Right lung (tissue), 2 donors: ENCODE measurements at regions not wholly inside any gene's neighbourhood (a gene's known extent, or its start where the extent isn't known, plus 50 kb on each side); places are given as distances from the start of the nearest gene placed in this dataset.

ENCODE experiments used
- DNase-seq, 2 donors: peaks; one replicate each; pipeline ENCODE4 v3.0.0-alpha.2; 2013

DNA sequence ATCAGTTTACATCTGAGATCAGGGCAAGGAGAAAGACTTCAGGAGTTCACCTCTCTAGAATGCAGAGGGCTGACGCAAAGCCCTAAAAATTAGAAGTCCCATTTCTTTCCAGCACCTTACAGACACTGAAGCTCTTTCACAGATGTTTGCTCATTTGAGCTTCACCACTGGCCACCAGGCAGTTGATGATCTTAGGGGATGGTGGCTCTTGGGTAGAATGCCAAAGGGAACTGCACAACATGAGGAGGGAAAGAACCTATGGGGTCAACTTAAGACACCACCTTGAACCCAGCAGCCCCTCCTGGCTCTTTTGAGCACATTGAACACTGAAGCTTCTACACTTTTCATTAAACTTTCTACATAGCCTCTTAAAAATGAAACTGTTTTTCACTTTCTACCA, 390.3 kb upstream of the CELF2 start:
- DNase-seq = no peak

DNA sequence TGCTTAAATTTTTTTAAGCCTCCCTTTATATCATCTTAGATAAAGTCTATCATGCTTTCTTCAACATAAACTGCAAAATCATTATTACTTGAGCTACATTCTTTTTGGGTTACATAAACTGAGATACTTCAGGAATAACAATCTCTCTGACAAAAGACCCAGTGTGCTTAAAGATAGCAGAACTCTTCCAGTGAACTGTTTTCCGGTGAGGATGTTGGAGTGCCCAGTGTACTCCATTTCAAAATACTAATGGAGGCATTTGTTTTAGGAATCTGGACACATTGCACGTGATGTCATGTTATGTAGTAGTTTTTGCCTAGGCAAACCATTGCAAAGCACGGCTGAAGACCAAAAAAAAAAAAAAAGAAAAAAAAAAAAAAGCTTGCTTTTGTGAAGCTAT, 388.2 kb upstream of the CELF2 start:
- no peak for DNase-seq

DNA sequence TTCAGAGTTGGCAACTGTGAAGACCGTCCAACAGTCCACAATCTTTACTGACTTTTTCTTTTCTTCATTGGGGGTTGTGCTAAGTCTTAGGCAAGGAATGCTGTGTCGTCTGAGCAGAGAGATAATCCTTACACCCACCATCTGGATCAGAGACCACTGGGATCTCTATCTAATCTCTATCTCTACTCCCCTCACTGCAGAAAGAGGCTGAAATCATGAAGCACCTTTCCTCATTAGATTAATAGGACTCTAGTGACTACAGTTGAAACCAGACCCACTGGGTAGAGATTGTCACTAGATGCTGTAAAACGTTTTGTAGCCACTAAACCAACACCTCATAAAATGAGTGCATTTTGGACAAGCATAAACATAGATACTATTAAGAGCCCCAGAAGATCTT, 387.4 kb upstream of the CELF2 start:
- no peak for DNase-seq

DNA sequence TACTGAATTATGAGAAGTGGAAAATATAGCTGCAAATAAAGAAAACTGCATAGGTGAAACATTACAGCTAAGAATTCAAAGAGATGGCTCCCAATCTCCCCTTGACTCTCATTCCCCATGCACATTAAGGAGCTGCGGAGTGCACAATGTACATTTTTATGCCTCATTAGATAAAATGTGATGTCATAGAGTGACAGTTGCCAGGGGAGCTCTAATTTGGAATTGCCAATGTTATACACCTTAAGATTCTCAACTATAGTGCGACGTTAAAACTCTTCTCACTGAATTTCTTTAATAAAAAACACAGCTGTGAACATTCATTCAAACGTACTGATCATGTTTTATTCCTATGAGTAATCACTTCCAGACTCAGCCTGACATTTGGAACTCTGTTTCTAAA, 386.9 kb upstream of the CELF2 start:
- no peak for DNase-seq

DNA sequence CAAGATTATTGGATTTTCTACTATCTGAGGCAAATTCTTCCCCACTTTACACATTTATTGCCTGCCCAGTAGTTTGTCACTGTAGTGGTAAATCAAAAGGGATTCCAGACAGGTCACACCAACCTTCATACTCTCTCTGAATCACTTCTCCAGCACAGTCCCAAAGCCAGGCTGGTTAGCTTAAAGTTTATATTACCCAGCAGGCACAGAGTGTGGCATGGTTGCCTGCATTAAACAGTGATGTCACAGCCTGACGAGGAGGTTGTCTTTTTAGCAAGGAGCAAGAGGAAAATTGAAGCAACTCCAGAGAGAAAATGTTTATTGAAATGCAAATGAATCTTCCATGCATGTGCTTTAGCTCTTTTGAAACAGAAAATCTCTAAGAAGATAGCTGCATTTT, 375.5 kb upstream of the CELF2 start:
- no peak for DNase-seq

DNA sequence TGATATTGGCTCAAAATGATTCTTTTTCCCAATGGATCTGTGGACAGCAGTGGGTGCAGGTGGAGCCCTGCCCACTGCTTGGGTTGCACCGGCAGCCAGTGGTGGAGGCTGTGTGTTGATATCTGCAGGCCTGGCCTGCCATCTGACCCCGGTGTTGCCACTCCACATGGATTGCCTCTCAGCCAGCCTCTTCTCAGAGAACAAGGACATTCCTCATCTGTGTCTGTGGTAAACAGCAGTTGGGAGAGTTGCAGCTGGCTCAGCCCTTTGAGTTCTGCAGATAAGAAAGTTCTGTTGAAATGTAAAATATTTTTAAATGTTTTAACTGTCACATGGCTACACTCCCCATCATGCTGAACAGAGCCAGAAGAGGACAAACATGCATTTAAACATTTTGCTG, 374.9 kb upstream of the CELF2 start:
- DNase-seq = peak; percentile 84 to 88

DNA sequence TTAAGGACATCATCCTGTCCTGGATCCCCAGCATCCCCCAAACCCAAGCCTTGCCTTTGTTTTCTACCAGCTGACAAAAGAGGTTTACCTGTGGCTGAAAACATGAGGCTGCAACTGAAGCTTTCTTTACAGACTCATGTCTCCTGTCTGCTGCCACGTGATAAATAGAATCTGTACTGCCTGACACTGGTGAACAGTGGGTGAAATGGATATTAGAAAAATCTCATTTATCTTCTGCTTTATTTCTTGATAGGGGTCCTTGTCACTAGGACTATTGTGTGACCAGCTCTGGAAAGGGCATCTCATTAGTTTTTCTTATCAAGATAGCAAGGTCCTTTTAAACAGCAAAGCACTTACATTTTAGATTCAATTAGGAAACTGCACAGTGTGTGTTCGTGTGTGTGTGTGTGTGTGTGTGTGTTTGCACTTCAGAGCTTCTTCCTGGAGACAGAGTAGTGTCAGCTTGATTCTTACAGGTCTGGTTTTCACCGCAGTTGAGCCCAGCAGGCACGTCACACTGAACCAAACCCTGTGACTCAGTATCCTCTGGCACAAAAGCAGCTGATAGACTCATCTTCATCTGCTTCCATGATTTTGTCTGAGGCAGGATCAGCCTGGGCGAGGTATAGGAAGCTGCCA, 373.5 kb upstream of the CELF2 start:
- DNase-seq = no peak

DNA sequence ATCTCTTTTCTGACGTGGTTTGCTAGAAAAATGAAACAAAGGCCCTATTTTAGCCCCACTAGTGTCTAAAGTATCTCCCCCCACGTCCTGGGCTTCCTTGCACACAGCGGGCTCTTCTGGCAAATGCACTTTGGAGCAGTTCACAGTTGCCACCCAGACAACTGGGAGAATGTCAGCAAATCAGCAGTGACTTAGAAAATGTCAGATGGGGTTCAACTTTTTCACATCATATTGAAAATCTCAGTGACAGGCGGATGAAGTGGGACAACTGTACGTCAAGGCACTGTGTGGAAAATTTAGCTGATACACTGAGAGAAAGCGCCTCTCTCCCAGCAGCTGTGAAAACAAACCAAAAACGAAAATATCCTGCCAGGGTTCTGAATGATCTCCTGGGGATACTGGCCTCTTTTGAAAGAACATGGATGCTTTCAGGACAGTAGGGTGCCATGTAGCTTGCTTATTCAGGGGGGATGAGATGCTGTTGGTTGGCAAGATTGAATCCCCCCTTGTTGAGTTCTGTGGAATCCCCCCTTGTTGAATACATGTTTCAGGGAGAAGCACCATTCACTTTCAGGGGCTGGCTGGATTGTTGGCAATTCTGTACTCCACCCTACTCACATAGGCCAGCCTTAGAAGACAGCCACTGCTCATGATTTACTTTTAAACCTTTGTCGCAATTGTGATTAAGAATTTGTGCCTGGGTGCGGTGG, 372.8 kb upstream of the CELF2 start:
- peak; percentile 48 to 71 for DNase-seq

DNA sequence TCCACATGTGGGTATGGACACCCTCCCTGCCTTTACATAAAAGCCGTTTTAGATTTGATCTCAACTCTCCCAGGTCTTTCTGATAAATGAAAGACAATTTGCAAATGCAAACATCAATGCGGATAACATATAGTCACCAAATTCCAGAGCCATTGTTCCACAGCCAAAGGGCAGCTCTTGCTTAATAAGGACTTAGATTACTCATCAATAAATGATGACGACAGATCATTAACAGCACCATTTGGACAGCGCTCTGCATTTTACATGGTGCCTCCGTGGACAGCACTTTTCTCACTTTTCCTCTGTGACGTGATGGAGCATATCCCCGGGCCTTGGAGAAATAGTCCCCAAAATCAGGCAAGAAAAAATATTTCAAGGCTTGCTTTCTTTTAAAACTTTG, 370.3 kb upstream of the CELF2 start:
- DNase-seq = no peak

DNA sequence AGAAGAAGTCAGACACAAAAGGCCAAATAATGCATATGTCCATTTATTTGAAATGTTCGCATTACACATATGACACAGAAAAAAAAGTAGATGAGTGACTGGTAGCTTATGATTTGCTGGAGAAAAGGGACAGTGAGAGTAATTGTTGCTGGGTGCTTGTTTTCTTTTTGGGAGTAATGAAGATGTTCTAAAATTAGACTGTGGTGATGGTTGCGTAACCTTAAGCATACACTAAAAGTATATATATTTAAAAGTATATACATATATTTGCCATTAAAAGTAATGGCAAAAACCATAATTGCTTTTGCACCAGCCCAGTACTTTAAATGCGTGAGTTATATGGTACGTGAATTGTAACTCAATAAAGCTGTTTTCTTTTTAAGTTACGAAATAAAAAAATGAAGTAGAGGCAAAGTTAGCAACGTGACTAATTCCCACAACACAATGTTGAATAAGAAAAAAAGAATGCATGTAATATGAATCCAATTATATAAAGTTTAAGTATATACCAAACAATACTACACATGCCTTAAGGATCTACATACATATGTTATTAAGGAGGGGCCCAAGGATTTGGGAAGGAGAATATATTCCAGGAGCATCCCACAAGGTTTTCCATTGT, 360.4 kb upstream of the CELF2 start:
- no peak for DNase-seq

DNA sequence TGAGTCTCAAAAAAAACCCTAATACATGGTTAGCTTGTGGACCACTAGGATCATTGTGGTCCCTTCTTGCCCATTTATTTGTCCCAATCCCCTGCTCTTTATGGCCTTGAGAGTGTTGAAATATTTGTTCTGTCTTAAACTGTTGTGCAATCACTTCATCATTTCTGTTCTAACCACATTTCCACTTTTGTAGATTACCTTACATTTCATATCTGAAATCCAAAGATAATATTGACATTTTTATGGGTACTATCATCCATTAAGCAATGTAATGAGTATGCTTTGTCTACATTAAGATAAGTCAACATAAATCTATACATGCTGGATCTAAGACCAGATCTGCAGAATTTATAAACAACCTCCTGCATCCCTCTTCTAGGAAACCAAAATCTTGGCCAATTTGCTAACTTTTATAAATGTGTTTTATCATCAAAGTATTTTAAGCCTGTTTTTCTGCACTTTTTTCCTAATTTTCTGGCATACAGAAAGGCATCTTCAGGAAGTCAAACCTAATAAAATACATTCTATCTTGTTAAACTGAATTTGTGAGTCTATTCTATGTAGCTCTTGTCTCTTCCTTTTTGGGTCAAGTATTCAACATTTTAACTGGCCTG, 359.4 kb upstream of the CELF2 start:
- peak; percentile 60 to 73 for DNase-seq

DNA sequence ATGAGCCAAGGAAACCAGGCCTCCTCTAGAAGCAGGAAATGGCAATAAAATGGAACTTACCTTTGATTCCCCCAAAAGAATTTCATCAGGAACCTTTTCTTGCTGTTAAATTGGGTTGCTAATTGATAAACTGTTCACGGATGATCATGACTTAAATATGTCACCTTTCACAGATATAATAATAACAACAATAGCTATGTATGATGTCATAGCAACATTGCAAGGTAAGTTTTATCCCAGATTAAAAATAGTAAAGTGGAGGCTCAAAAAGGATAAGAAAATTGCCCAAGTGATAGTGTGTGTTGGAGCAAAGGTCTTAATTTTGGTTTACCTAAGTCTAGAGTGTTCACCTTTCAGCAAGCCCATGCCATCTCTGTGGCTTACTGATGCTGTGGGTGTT, 357.6 kb upstream of the CELF2 start:
- no peak for DNase-seq

DNA sequence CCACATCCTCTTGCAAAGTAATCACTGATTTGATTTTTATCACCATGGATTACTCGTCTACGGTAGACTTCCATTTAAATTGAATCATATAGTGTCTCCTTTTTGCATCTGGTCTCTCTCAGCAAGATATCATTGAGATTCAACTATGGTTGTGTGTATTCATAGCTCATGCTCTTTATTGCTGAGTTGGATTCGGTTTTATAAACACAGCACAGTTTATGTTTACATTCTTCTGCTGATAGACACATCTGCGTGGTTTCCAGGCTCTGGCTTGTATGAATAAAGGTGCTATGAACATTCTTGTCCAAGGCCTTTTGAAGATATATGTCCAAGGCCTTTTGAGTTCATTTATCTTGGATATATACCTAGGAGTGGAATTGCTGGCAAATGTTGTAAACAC, 356.5 kb upstream of the CELF2 start:
- no peak for DNase-seq

DNA sequence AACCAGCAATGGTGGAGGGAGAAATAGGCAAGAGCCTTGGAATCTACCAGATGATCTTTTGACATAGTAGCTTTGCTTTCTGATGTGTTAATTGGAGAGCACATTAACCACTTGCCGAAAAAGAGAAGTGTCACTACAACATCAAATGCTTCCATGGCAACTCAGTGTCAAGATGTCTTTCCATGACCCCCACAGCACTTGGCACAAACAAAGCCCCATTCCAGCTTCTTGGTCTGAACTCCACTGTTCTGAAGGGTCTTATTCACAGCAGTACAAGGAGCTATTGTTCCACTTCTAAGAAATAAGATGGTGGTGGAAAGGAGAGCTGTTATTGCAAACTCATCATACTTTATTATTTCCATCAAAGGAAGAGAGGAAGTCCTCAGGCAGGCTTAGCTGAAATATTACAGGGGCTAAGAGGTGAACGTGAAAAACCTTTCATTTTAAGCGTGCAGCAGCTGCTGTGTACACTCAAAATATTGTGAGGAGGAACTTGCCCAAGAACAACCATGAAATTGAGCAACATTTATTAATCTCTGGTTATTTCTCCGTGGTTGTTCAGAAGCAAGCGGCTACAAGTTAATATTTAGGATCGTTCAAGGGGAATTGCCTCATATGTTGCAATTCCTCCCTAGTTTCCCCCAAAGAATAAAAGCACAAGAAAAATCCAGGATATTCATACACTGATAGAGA, 354.8 kb upstream of the CELF2 start:
- peak; percentile 52 to 64 for DNase-seq

DNA sequence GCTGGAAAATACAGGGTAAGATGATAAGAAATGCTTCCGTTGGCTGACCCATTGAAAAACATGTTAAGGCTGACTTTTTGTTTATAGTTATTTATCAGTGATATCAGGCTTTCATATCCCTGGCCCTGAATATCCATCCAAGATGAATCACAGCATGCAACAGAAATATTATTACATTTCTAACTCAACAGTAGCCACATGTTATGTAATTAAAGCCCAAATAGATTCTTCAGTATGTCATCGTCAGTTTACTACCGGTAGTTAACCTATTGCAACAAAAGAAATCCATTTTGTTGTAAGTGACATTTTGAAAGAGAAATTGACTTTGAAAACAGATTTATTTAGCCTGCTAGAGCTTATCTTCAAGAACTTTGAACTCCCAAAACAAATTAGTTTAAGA, 354.1 kb upstream of the CELF2 start:
- DNase-seq = peak in 1 of 2 donors; percentile 20

DNA sequence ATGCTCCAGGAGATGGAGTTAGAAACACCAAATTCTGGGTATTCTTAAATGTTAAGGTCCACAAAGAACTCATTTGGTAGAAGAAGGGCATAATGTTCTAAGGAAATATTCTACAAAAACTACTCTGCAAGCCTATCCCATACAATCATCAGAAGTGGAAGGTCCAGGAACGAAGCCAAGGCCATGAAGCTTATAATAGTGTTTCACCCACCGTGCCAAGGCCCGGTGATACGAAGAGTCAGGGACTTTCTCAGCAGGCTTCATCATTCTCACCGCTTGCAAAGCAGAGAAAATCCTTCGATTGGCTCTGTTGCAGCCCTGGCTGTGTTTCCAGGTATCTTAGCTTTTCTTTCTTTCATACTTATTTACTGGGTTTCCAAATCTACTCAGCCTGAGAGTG, 351.9 kb upstream of the CELF2 start:
- no peak for DNase-seq

DNA sequence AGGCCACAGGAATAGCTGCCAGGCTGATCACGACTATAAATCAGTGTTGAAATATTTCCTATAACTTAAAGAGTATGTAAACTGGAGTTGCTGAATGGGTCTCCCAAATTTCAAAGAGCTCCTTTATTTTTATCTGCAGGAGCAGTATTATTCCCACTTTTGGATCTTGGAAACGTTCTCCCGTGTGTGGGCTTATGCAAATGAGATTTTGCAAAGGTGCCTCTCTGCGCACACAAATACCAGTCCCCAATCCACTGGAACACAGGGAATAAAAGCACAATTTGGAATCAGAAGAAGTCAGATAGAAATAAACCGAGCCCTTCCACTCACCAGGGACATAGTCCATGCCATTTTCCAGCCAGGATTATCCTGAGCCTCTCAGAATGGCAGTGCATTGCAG, 350.2 kb upstream of the CELF2 start:
- no peak for DNase-seq

DNA sequence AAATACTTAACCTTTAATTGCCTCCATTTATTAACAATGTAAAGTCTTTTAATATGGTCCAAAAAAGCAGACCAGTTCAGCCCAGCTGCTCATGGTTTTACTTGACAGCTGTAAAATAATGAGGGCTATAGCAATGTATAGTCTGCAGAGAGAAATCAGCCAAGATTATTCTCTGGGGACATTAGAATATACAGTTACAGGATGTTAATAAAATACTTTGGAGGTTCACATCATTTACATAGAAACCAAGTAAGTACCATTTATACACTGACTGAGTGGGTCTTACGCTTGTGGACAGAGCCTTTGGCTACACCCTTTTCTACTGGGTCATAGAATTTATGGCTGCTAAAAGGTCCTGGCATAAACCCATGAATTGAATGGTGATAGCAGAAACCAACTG, 340.7 kb upstream of the CELF2 start:
- no peak for DNase-seq

DNA sequence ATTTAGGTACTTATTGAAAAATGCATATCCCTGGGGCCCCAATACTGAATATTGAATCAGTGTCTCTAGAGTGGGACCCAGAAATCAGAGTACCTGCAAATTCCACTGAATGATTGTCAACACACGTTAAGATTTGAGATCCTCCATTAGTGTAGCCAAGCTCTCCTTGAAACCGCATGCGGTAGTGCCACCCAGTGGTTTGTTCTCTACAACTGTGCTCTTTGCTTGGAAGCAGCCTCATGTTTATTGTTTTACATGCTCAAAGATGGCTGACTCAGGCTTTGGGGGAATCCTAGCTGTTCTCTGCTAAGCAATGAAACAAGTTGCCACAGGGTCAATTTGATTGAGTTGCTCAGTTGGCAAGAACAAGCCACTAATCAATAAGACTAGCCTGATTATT, 340.2 kb upstream of the CELF2 start:
- peak in 1 of 2 donors; percentile 40 for DNase-seq

DNA sequence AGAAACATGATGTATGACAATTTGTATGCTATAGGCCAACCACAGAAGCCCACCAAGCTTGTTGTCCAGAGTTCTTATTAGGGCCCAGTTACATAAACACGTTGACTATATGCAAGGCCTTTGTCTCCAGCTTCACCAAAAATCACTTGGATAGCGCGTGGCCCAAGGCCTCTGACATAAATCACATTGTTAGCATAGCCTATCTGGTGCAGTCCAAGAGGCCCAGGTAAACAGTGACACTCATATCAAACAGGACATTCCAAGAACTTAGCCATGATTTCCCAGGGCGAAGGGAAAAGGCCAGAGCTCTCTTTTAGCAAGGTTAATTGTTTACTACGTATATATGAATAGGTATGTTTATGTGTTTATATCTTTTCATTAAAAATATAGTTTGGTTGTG, 337.2 kb upstream of the CELF2 start:
- DNase-seq = no peak

DNA sequence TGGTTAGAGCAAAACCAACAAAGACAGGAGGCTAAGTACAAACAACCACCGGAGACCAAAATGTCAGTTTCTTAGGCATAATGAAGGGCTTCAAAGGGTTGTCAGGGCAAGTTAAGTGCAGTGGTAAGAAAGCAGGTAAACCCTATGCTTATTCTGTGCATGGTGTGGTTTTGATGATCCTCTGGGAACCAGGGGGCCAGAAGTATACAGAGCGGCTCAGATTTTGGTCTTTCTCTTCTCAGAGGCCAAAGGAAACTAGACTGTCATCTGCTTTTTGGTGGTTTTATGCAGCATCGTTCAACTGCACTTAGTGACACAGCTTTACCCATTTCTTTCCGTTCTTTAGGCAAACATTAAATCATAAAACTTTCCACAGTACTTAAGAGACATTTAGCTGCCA, 332.7 kb upstream of the CELF2 start:
- DNase-seq = no peak

DNA sequence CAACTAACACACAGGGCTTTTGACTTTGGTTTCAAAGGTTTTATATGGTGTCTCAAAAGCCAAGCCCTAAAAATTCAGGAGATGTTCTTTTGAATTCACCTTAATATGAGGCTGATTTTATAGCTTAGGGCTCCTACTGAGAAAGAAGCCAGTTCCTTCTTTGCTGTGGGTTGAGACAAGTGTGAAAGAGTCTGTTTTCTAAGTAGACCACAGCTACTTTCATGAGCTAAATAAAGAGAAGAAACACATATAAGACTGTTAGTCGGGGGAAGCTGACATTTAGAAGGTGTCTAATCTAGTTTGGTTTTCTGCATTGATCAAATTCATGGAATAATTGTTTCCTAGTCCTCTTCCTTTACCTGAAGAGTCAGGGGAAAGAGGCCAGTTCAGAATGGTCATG, 332.1 kb upstream of the CELF2 start:
- no peak for DNase-seq

DNA sequence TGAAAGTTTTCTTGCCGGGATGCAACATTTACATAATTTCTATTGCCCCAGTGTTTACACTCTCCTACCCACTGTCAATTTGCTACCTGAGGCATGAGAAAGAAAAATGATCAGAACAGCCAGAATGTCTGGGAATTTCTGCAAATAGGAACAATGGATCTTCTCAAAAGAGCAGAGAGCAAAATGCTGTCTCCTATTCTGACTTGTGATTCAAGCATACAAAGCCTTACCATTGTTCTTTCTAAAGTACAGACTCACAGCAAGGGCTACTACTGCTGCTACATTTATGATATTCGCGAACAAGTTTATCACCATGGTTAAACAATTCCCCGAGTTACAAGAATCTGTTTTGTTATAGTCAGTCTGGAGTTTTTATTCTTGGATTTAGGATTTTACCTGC, 329.9 kb upstream of the CELF2 start:
- no peak for DNase-seq
